HL-60/S4 (cell line): ENCODE measurements at regions not wholly inside any gene's neighbourhood (a gene's known extent, or its start where the extent isn't known, plus 50 kb on each side); places are given as distances from the start of the nearest gene placed in this dataset.

Experiments
- in situ Hi-C: fragments of 300-500 bp; cut with MboI; formaldehyde crosslinking; loops from 2 replicates; pipeline ENCODE4 v1.14.3; 2022; ENCODE audit warnings: low sequenced_read_pairs

GRCh38 chr18:29196307-29196706 lies 1019.4 kb upstream of the CDH2 start:
- in situ Hi-C loops: no loop called here

GRCh38 chr18:29191263-29191662 lies 1014.3 kb upstream of the CDH2 start:
- in situ Hi-C loops: no loop called here

GRCh38 chr18:29188760-29189159 lies 1011.8 kb upstream of the CDH2 start:
- in situ Hi-C loops: no loop called here

GRCh38 chr18:29185801-29186200 lies 1008.9 kb upstream of the CDH2 start:
- in situ Hi-C loops: no loop called here

GRCh38 chr18:29184654-29185053 lies 1007.7 kb upstream of the CDH2 start:
- in situ Hi-C loops: no loop called here

- in situ Hi-C loops: no loop called here
Observed at GRCh38 chr18:29181151-29181901, 1004.4 kb upstream of the CDH2 start.

GRCh38 chr18:29176681-29177080 lies 999.8 kb upstream of the CDH2 start:
- in situ Hi-C loops: no loop called here

- in situ Hi-C loops: no loop called here
Observed at GRCh38 chr18:29174891-29175290, 998.0 kb upstream of the CDH2 start.

- in situ Hi-C loops: no loop called here
Observed at GRCh38 chr18:29172756-29173067, 995.8 kb upstream of the CDH2 start.

- in situ Hi-C loops: no loop called here
Observed at GRCh38 chr18:29171892-29172755, 995.2 kb upstream of the CDH2 start.

- in situ Hi-C loops: no loop called here
Observed at GRCh38 chr18:29169599-29169998, 992.7 kb upstream of the CDH2 start.

- in situ Hi-C loops: no loop called here
Observed at GRCh38 chr18:29164993-29165599, 988.2 kb upstream of the CDH2 start.

- in situ Hi-C loops: no loop called here
Observed at GRCh38 chr18:29164020-29164706, 987.2 kb upstream of the CDH2 start.

GRCh38 chr18:29163596-29163995 lies 986.7 kb upstream of the CDH2 start:
- in situ Hi-C loops: no loop called here

GRCh38 chr18:29161429-29161828 lies 984.5 kb upstream of the CDH2 start:
- in situ Hi-C loops: no loop called here

GRCh38 chr18:29160170-29160569 lies 983.2 kb upstream of the CDH2 start:
- in situ Hi-C loops: no loop called here

GRCh38 chr18:29157905-29158304 lies 981.0 kb upstream of the CDH2 start:
- in situ Hi-C loops: no loop called here

- in situ Hi-C loops: no loop called here
Observed at GRCh38 chr18:29157057-29157780, 980.3 kb upstream of the CDH2 start.

GRCh38 chr18:29156531-29156930 lies 979.6 kb upstream of the CDH2 start:
- in situ Hi-C loops: no loop called here
